ENCODE measurements at regions not wholly inside any gene's neighbourhood (a gene's known extent, or its start where the extent isn't known, plus 50 kb on each side); places are given as distances from the start of the nearest gene placed in this dataset.
"Not testable (repeated sequence)": the region's sequence is repeated elsewhere in the genome, so short reads cannot be mapped to it uniquely, and the experiment has no call there.

DNA sequence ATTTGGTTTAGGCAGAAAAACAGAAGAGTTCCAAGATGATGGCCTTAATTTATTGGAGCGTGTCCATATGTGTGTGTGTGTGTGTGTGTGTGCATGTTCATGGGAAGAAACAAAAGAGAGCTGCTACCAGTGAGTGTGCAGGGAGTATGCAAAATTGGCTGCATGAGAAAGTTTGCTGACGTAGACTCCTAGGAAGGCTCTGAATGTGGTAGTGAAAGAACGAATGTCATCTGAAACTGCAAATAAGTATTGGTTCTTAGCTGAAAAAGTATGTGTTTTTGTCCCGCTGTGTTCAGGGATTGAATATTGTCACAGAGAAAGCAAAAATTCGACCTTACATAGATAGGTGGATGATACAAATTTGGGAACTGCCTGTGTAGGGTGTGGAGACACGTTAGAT, 542.6 kb upstream of the COX7C start:
- DNase-seq = no peak

DNA sequence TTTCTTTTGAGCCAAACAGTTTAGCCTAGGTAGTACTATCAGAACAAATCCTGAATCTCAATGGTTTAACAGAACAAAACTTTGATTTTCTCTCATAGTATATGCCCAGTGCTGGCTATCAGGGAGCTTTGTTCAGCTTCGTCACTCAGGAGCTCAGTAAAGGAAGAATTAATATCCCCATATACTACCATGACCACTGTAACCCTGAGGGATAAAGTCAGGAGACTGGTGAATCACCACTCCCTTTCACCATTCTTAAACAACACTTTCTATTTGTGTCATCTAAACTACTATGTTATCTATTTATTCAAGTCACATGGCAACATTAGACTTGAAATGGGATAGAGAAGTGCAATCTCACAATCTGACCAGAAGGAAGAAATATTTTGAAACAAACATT, 522.6 kb upstream of the COX7C start:
- no peak for DNase-seq

DNA sequence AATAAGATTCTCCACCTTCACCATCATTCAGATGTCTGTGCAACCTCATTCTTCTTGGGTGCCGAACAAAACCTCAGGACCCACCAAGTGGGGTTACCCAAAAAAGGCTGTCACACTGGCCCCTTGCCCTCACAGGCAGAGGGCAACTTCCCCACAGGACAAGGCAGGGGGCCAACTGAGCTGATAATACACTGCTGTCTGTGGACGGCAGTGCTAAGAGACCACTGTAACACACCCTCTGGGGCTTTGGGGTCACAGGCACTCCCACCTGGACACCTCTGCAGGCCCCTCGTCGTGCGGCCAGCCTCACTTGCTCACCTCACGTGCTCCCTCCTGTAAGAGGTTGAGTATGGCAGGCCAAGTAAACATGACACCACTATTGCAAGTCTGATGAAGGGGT, 515.8 kb upstream of the COX7C start:
- DNase-seq = no peak

DNA sequence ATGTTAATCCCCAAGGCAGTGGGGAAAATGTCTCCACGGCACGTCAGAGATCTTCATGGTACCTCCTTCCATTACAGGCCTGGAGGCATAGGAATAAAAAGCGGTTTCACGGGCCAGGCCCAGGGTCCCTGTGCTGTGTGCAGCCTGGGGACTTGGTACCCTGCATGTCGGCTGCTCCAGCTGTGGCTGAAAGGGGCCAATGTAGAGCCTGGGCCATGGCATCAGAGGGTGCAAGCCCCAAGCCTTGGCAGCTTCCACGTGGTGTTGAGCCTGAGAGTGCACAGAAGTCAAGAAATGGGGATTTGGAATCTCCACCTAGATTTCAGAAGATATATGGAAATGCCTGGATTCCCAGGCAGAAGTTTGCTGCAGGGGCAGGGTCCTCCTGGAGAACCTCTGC, 508.9 kb upstream of the COX7C start:
- no peak for DNase-seq

DNA sequence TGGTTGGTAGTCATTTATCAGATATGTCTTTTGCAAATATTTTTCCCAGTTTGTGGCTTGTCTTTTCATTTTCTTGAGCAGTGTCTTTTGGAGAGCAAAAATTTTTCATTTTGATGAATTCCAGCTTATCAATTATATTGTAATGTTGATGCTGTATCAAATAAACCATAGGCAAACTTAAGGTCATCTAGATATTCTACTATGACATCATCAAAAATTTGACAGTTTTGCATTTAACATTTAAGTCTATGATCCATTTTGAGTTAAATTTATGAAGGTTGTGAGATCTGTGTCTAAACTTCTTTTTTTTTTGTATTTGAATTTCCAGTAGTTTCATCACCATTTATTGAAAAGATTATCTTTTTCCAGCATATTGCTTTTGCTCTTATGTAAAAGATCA, 505.5 kb upstream of the COX7C start:
- DNase-seq = no peak

DNA sequence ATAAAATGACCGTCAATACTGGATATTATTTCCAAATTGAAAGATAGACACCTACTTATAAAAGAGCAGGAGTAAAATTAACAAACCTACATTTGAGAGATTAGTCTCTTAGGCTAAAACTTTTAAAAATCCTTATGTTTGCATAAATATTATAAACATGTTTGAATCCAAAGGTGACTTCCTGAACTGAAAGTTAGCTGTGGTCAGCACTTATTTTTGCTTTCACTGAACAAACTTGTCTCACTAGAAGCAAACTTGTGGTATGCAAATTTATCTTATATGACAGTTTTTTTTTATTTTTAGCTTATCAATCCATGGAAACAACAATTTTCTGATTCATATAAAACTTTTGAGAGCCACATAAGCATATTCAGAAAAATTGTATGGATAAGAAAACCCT, 502.6 kb upstream of the COX7C start:
- no peak for DNase-seq

DNA sequence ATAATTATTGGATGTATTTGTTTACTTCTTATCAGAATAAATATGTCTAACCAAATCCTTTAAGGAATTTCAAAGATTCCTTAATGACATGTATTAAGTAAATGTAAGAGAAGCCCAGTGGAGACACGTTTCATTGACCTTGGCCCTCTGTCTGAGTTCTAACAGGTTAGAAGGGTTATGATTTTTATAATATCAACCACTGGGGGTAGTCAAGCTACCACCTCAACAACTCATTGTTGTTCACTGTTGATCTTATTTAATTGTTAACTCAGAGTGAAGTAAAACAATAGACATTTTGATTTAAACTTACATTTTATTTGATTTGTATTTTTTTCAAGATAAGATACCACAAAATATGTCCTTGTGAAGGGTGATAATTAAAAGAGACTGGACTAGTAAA, 499.2 kb upstream of the COX7C start:
- no peak for DNase-seq

DNA sequence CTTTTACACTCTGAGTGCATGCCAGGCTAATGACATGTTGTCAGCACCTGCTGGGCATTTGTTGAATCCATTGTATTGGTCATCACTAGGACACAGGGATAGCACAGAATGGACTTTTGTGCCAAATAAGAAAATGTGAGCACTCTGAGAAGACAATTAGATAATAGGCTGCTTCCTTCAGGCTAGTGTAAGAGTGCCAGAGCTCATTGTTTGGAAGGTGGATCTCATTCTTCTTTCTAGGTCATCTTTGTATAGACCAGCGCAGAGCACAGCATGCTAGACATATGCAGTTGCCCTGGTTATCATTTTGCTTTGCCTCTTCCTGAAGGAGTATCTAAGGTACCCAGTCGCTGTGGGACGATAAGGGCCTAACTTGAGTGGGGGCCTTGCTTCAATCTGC, 493.4 kb upstream of the COX7C start:
- no peak for DNase-seq

DNA sequence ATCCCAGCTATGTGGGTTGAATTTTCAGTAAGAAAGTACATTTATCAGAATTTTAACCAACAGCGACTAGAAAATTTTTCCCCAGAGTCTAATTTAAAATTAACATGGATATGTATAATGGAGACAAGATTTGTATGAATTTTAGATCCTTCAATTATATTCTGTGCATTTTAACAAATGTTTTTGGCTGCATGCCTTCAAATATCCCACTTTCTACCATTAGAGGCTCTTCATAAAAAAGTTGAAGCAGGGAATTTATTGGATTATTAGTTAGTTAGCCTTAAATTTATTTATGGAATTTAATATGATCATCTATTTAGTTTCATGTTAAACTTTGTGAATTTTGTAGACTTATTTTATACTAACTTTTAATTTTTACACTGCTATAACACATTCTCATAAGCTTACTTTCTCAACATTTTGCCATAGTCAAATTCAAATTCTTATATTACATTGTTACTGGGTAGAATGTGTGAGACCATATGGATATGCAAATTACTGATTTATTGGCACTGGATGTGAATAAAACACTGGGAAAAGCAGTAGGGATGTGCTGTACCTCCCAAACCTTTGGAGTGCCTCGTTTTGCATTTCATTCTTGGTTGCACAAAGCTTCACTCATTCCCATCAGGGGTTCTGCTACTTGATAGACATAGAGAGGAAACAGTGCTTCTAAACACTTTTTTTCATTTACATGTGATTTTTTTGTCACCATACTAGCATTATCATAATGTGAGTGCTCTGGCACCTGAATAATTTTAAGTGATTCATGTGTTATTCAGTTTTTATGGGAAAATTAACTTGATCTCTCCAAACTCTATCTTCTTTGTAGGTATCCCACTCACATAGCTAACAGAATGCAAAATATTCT, 491.8 kb upstream of the COX7C start:
- no peak for DNase-seq

DNA sequence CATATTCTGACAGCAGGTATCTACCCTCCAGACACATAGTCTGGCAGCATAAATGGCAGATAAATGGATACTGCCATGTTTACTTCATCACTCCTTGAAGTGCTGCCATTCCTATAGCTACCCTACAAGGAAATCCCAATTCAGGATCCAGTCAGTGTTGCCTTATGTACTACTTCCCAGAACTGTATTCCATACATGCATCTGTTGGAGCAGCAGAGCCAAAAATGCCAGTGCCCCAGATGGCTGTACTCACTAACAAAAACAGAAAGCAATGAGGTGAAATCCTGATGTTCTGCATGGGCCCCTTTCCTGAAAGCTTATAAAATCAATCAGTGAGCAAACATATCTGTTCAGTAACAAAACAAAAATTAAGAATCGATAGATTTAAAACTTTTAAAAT, 490.0 kb upstream of the COX7C start:
- no peak for DNase-seq

DNA sequence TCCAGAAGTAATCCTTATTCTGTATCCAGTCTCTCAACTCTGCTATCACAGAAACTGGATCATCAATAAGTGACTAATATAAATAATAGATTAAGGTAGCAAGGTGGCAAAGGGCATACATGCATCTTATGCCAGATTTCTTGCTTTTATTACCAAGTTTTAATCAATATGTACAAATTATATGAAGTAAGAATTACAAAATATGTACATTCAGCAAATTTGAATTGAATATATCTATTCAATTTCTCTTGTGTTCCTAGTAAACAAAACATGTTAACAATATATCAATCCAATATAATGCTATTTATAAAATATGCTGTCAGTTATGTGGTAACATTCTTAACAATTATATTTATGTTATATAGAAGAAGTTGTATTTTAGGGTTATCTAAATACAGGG, 488.7 kb upstream of the COX7C start:
- DNase-seq = no peak

DNA sequence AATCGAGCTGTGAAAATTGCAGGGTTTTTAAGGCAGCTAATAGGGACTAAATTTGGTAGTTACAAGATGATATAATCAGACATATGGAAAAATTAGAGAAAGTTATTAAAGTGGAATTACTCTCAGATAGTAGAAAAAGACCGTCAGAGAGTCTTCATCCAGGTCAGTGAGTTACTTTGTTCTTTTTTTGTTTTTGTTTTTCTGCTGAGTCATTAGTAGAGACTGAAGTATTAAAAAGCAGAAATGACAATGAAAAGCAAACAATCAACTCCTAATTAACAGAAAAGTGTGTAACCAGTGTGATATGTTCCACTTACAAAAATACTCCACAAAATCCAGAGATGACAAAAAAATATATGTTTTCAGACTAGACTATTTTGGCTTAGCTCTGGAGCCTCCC, 480.4 kb upstream of the COX7C start:
- DNase-seq = no peak

DNA sequence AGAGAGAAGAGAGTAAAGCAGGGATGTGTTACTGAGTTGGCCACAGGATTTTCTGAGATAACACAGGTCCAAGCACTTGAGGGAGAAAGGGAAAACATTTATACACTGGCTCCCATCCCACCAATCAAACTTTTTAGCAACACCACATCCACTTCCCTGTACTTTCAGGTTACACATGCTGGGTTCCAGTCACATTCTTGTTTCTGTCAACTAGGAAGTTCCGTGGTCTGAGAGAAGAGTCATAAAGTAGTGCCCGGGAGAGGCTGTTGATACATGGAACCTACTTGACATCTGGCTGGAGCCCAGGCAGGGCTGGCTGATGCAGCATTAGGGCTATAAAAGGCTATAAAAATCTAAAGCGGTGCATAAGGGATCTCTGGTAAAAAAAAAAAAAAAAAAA, 473.9 kb upstream of the COX7C start:
- DNase-seq = no peak

DNA sequence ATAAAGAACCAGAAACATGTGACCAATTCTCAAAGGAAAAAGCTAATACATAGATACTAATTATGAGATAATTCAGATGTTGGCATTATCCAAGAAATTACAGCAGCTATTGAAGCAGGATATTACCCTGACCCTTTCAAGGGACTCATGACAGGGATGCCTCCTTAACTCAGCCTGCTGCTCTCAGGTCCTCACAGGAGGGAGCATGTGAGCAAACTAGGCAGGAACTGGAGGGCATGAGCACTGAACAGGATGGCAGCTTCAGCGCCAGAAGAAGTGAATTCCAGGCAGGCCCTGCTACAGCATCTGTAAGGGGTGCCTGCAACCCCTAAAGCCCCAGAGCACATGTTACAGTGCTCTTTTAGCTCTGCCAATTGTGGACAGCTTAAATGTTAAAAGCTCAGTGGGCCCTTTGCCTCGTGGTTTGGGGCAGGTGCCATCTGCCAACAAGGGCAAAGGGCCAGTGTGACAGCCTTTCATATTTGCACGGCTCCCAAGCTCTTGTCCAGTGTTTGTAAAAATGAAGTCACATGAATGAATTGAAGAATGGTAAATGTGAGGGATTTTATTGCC, 464.7 kb upstream of the COX7C start:
- no peak for DNase-seq

DNA sequence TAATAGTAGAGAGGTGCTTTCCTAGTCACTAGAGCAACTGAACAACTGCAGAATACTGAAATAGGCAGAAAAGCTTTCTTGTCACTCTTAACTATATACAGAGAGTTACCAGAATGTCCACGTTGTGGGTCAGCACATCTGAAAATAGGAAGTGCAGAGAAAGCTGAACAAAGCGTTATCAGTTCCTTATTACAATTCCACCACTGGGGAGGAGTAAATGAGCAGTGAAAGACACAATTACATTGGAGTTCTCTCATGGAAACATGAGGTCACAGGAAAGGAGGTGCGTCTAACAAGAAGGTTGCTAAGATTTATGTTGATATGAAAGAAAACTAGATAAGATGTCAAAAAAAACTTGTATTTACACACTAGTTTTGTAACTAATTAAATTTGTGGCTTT, 461.9 kb upstream of the COX7C start:
- DNase-seq = no peak

DNA sequence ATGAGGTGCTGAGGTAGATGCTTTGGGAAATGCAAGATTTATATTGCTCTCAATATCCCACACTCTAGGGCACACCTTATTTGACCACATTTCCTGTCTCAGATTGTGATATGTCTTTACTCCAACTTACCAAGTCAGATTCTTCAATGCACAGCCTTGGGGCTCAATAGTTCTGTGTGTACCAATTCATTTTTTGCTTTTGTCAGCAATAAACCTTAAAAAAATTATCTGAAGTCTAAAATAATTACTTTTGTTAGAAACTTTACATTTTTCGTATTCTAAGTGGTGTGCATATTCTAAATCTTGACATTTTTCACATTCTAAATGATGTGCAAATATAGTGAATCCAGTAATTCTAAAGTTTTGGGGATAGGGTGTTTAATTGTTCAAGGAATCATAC, 447.5 kb upstream of the COX7C start:
- no peak for DNase-seq

DNA sequence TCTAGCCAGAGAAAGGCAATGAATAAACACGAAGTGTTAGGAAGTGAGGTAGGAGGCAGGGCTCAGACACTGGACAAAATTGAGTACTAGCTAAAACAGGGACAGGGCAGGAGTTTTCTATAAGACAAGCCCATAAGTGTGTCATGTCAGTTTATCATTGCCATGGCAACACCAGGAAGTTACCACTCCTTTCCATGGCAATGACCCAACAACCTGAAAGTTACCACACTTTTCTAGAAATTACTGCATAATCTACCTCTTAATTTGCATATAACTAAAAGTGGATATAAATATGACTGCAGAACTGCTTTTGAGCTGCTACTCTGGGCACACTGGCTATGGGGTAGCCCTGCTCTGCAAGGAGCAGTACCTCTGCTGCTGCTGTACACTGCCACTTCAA, 442.5 kb upstream of the COX7C start:
- no peak for DNase-seq

DNA sequence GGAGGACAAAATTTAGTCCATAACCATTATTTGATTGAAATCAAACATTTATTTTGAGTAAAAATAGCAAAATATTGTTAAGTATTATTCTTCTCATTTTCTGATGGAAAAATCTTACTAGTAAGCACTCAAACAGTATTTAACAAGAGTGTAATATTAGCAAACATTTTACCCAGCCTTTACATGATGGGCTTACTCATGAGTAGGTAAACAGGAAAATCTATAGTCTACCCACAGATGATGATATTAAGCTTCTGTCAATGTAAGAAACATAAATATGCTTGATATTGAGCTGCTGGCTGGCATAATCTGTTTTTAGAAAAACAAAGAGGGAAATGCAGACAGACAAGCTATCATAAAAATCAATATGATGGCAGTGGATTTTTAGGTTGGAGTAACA, 418.5 kb upstream of the COX7C start:
- DNase-seq = no peak

DNA sequence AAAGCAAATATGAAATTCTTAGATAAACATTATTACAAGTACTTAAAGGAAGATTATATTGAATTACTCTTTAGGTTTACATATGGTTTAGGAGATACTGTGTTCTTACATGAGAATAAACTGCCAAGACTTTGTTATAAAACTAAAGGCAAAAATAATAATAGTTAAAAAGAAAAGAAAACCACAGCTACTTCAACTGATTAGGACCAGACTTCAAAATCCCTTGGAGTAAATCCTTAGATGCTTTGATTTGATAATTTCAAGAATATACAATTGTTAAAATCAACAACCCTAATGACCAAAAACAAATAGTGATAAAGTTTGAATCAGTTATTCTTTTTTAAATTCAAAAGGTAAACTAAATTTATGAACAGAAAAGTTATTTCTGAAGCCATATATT, 389.6 kb upstream of the COX7C start:
- DNase-seq = no peak

DNA sequence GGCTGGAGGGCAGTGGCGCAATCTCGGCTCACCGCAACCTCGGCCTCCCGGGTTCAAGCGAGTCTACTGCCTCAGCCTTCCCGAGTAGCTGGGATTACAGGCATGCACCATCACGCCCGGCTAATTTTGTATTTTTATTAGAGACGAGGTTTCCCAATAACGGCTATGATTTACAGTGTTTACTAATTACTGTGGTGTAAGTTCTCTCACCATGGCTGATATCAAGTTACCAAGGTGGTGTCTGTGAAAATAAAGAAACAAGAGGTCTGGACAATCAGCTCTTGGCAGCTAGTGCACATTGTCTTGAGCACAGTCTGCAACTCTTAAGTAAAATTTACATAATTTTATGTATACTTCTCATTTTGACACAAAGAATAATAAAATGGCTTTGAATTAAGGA, 385.5 kb upstream of the COX7C start:
- no peak for DNase-seq

DNA sequence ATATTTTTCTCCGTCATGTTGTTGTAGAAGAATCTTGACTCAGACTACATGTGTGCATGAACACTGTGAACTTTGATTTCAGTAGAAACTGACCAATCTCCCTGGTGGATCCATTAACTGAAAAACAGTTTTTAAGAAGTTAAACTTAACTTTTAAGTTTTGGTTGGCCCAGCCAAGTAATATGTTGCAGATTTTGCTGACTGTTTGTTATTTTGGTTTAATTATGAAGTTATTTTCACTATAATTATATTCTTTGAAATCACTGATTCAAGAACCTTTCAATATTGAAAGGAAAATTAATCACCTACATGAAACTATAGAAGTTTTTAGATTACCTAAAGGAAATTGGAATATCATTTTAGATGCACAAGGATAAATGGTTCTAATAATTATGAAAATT, 373.6 kb upstream of the COX7C start:
- no peak for DNase-seq

DNA sequence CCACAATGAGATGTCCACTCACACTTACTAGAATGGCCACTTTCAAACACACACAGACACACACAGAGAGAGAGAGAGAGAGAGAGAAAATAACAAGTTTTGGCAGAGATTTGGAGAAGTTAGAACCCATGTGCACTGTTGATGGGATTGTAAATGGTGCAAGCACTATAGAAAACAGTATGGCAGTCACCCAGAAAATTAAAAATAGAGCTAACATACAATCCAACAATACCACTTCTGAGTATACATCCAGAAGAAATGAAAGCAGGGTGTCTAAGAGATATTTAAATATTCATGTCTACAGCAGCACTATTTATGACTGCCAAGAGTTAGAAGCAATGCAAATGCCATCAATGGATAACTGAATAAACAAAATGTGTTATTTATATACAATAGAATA, 359.9 kb upstream of the COX7C start:
- no peak for DNase-seq

DNA sequence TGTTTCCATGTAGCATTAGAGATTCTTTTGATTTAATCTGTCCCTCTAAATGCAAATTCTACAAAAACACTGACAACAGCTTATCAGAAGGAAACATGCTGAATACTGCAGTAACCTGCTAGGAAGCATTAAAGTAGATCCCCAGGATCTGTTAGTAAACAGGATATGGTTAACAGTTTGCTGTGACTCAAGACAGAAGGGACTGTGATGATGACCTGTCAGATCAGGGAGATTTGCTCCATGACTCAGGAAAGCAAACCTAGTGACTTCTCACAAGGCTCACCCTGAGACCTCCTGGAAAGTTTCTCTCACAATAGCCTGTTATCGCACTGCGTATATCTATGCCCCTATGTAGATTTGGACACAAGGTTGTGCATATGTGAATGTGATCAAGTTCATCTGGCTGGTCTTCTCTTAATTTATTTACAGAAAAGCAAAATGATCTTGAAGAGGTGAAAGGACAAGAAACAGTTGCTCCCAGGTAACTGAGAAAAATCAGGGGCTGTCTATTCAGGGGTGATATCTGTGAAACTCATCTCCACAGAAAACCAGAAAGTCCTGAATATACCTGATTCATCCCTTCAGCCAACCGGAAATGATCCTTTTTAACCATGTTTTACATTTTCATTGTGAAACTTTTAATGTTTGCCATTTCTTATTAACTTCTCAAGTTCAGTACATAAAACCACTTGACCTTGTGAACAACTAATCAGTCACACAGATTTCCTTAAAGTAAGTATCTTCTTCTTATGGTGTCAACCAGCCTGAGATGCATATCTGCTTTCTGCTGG, 333.1 kb upstream of the COX7C start:
- DNase-seq = not testable (repeated sequence)

DNA sequence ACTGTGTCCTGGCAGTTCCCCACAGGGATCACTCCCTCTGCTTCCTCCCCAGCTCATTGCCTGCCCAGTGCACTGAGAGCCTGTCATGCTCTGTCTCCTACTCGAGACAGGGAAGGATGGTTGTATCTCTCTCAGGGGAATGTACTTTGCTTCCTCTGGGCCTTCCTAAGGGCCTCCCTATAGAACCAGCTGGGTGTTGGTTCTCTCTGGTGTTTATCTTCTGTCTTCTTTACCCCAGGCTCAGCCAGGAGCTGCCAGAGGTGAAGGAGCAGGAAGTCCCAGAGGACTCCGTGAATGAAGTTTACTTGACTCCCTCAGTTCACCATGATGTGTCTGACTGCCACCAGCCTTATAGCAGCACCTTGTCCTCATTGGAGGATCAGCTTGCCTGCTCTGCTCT, 330.3 kb upstream of the COX7C start:
- not testable (repeated sequence) for DNase-seq
